HG03342 (cell line): ENCODE measurements at regions not wholly inside any gene's neighbourhood (a gene's known extent, or its start where the extent isn't known, plus 50 kb on each side); places are given as distances from the start of the nearest gene placed in this dataset.

Experiments used
- ATAC-seq: cut with Tn5 transposase; IDR thresholded peaks from one replicate; pipeline ENCODE4 v1.9.1; 2021; ENCODE audit warnings: mild to moderate bottlenecking, moderate library complexity; ENCODE audit not compliant: unreplicated experiment

DNA sequence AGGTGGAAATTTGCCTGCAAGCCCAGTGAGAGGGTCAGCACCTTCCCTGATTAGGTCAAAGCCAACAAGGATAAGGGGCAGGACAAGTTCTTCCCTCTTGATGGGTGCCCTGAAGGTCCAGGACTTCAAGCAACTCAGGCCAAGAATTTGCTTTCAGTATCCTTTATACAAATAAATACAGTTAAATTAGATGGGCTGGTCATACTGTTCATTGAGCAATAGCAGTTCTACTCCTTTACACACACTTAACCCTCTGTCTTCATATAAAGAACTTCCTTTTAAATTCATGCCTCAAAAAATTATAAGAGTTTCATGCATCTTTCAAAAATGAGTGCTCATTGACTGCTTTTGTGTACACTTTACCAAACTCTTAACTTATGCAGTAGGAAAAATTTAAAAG, 392.0 kb downstream of the SPRY1 start:
- no peak for ATAC-seq

DNA sequence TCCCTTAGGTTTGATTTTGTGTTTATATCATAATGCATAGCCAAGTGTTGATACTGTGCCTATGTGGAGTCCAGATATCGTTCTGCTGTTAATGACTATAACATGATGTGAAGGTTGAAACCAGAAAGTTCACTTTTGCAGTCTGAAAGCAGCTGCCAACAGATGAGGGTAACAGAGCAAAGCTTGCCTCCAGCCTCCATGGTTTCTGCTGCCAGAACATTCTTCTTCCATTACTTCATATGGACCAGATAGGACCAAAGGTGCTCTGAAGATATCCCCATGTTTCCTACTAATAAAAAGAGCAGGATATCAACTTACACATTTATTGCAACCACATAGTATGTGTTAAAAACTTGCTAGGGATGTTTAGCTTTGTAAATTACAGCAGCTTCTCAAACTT, 394.1 kb downstream of the SPRY1 start:
- ATAC-seq: no peak

DNA sequence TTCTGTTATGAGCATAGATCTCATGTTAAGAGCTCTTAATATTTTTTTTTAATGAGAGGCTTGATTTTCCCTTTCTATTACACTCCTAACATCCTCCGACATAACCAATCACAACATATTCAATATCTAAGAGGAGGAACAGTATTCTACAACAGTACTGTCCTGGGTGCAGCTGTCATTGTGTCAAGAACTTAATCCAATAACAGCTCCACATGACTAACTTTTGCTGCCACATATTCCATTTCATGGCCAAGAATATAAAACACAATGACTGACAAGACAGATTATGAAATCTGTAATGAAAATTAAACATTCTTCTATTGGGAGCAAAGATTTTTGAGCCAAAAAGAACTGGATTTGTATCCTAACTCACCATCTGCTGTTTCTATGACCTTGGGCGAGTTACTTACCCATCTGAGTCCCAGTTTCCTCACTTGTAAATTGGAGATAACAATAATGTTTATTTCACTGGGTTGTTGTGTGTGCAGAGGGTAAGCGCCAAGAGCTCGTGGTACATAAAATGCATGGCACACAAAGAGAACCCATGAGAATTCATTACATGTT, 405.6 kb downstream of the SPRY1 start:
- ATAC-seq: no peak

- ATAC-seq: no peak
These were observed 406.3 kb downstream of the SPRY1 start for GRCh38 chr4:123802933-123803332.

- ATAC-seq: no peak
These were observed 407.7 kb downstream of the SPRY1 start for GRCh38 chr4:123804196-123804721.

GRCh38 chr4:123806056-123806455, 409.5 kb downstream of the SPRY1 start:
- no peak for ATAC-seq

DNA sequence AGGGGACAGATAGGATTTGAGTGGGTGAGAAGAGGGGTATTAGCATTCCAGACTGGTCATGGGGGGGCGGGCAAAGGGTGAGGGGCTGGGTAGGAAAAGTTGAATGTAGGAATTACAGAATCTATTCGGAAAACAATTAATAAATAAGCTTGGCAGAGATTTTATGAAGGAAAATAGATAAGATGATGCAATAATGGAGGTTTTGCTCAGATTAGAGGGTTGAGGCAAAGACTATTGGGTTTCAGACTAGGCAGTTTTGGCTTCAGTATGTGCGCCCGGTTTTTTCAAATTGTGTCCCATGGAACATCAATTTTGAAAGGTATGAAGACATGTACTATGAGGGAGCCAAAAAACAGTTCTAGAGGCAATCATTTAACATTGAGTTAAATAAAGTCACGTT, 410.6 kb downstream of the SPRY1 start:
- ATAC-seq: no peak

- ATAC-seq: no peak
These were observed 411.3 kb downstream of the SPRY1 start for GRCh38 chr4:123807866-123808265.

GRCh38 chr4:123809864-123810263, 413.3 kb downstream of the SPRY1 start:
- ATAC-seq: no peak

- ATAC-seq: peak; percentile 10
These were observed 415.4 kb downstream of the SPRY1 start for GRCh38 chr4:123812066-123812390.

DNA sequence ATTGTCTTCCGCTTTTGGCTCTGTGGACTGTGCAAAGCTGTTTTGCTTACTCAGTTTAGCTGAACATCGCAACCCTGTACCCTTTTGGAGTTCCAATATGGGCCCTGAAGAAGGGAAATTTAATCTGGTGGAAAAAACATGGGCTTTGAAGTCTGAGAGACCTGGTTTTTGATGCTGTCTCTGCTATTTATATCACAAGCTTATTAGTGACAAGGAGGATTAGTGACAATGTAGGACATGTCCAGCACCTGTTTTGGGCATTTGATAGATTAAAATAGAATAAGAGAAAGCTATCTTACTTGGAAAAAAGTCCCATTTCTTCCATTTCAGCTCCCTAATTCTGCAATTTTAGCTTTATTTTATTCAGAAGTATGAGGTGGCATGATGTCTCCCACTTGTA, 417.3 kb downstream of the SPRY1 start:
- ATAC-seq: no peak

- ATAC-seq: no peak
These were observed 419.9 kb downstream of the SPRY1 start for GRCh38 chr4:123816462-123816861.

GRCh38 chr4:123817025-123817688, 420.6 kb downstream of the SPRY1 start:
- ATAC-seq: no peak

GRCh38 chr4:123819362-123820035, 422.9 kb downstream of the SPRY1 start:
- no peak for ATAC-seq

GRCh38 chr4:123821861-123822260, 425.3 kb downstream of the SPRY1 start:
- no peak for ATAC-seq

DNA sequence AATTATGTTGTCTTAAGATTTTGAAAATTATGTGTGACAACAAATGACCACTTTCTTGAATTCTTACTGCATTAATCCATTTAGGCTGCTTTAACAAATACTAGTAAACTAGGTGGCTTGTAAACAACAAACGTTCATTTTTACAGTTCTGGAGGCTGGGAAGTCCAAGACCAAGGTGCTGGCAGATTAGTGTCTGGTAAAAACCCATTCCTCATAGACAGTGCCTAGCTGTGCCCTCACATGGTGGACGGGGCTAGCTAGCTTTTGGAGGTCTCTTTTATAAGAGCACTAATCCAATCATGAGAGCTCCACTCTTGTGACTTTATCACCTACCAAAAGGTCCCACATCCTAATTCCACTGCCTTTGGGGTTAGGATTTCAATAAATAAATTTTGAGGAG, 425.8 kb downstream of the SPRY1 start:
- ATAC-seq: no peak

- no peak for ATAC-seq
These were observed 426.6 kb downstream of the SPRY1 start for GRCh38 chr4:123823244-123823643.

- ATAC-seq: no peak
These were observed 427.9 kb downstream of the SPRY1 start for GRCh38 chr4:123824524-123824923.

DNA sequence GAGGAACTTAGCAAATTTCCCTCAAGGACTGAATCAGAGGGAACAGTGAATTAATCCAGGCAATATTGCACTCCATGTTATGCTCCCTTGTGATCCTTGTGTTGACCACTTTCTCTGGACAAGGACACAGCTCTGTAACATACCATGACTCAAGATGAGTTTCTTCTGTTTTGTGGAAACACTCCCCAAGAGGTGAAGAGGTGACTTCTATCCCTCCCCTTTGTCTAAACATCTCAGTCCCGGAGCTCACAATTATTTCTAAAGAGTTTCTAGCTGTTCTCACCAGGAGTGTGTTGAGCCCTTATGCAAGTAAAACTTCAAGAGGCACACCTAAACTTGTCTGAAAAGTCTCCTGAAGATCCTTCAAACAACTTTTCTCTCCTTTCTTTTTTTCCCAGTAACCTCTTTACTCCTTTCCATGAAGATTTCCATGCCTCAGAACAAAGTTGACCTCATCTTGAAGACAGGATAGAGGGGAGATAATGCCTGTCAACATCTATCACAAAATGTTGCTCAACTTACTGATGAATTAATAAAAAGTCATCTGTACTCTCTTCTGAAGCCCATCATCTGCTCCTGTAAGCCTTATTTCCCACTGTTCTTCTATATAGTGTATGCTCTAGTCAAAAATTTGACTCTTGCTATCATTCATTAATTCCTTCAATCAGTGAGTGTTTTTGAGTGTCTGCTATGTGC, 429.1 kb downstream of the SPRY1 start:
- no peak for ATAC-seq

- ATAC-seq: no peak
These were observed 430.3 kb downstream of the SPRY1 start for GRCh38 chr4:123826896-123827295.

GRCh38 chr4:123827511-123827910, 430.9 kb downstream of the SPRY1 start:
- no peak for ATAC-seq

DNA sequence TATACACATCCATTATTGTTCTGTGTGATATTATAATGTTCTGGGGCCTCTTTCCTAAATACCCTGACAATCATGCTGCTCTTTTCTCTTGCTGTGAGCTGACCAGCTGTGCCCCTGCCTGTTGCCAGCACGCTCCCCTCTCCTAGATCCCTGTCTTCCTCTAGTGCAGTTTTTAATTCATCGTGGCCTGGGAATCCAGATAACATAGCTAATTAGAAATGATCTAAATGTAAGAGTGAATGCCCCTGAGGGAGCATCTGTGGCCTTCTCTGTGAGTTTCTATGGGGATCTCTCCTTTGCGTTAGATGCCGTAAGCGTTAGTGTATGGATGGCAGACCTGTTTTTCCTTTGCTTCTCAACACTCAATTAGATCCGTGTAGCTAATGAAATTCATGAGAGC, 434.3 kb downstream of the SPRY1 start:
- no peak for ATAC-seq
